ENCODE measurements at regions not wholly inside any gene's neighbourhood (a gene's known extent, or its start where the extent isn't known, plus 50 kb on each side); places are given as distances from the start of the nearest gene placed in this dataset.
"Not testable (repeated sequence)": the region's sequence is repeated elsewhere in the genome, so short reads cannot be mapped to it uniquely, and the experiment has no call there.

DNA sequence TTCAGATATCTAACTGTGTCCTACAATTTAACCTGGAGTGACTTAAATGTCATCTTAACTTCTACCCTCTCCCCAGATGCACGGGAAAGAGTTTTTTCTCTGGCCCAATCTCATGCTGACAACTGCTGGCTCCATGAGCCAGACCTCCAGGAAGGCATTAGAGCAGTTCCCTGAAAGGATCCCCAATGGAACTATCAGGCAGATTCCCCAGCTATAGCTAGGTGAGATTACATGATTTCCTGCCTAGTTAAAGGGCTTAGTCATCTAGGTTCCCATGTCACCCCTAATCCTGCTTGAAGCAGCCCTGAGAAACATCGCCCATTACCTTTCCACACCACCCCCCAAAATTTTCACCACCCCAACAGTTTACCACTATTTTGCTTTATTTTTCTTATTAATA, 373.5 kb upstream of the TRPC7 start:
- DNase-seq: no peak

DNA sequence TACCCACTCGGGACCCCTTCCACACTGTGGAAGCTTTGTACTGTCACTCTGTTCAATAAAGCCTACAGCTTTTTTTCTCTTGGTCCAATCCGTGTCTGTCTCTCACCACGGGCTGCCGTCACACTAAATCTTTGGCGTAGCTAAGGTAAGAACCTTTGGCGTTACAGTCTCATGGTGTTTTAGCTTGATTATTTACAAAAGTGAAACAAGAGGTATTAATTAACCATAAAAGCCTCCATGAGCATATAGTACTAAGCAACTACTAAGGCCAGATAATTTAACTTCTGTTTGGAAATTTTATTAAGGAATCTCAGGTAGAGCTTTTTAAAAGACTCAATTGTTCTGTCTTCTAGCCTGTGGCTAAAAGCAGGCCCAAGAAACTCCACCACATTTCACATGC, 370.7 kb upstream of the TRPC7 start:
- no peak for DNase-seq

DNA sequence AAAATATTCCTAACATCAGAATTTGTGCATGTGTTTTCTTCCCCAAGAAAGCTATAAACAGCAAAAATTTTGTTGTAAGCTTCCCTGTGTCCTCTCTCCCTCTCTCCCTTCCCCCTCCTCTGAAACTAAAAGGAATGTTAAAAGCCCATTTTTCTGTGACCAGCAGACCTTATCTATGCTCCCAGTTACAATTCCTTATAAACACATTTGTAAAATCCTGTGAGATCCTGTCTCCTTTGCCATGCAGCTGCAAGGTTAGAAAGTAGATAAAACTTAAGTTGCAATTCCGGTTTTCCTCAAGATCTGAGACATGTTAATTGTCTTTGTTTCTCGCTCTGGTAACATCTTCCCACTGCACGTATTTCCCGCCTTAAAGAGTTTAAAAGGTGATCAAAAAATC, 370.3 kb upstream of the TRPC7 start:
- not testable (repeated sequence) for DNase-seq

DNA sequence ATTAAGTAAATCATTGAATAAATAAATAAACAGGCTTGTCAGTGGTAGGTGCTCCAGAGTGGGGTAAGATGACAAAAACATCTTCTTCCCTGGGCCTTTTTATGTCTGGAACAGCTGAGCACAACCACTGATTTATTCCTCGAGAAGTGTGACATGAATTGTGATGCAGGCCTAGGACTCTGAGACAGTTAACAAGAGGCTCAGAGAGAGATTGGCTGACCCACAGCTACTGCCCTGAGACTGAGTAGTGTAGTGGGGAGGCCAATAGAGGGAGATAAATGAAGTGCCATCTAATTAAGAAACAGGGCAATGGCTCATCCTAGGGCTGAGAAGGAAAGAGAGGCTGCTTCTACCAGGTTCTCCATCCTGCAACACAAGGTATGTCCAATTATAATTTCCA, 369.3 kb upstream of the TRPC7 start:
- DNase-seq: no peak

DNA sequence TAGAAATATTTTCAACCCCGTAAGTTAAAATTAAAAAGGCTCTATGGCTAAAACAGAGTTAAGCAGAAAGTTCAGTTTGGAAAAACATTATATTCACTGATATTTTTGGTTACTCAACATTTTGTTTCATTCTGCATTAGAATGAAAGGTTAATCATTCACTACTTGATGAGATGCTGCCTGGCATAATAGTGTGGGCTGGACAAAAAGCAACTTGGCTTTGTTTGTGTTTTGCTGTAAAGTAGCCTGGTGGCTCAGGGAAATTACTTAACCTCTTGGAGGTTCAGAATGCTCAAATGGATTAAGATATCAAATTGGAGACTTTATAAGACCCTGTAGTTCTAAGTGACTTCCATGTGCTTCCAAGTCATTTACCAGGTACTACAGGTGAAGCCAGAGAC, 367.4 kb upstream of the TRPC7 start:
- no peak for DNase-seq

DNA sequence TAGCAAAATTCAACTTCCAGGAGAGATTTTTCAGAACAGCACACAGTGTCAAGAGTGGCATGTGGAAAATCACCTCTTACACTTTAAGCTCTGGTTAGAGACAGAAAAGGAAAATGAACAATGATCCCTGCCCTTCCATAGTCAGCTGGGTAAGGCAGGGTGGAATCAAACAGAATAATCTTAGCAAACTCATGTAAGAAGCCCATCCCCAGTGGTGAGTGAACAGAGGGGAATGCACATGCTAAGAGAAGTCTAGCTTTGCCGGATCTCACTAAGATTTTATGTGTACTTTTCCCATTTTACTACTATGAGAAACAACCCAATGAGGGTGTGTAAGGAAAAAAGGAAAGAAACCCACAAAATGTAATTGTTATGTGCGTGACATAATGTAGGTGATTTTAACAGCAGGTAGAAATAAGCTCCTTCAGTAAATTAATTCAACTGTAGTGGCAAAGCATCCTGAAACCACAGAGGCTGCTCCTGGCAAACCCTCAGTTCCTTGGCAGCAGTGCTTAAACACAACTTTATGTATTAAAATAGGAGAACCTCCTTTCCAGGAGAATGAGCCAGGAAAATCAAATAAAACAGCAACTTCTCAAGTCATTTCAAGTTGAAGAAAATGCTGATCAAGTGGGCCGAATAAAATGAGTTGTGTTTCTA, 366.0 kb upstream of the TRPC7 start:
- no peak for DNase-seq

DNA sequence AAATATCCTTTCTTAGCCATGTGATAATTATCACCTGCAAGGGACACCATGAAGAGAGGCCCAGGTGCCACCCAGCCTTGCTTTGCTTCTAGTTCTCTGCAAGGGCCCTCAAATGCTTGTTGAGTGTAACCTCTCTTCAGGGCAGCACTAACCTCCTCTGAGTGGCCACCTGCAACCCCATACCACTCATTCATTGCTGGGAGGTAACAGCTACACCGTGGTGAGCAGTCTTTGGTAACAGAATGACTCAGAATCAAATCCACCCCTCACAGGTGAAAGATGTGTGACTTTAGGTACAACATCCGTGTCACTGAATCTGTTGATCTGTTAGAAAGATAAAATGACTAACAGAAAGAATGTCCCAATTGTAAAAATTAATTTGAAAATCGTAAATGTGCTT, 365.1 kb upstream of the TRPC7 start:
- no peak for DNase-seq

DNA sequence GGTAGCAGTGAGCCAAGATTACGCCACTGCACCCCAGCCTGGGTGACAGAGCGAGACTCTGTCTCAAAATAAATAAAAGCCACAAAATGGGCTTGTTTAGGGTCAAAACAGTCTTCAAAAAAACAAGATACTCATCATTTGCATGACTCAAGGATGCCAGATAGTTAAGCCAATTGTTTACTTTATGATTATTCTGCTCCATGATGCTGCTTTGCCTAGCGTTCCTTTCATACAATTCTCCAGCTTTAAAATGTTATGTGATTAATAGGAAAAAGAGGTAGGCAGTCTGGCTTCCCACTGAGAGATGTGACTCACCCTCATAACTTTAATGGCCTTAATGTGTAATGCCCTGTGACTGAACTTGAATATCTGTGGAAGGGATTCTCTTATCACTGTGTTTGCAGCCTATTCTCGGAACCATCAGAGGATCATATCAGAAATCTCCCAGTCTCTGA, 364.6 kb upstream of the TRPC7 start:
- DNase-seq: no peak

DNA sequence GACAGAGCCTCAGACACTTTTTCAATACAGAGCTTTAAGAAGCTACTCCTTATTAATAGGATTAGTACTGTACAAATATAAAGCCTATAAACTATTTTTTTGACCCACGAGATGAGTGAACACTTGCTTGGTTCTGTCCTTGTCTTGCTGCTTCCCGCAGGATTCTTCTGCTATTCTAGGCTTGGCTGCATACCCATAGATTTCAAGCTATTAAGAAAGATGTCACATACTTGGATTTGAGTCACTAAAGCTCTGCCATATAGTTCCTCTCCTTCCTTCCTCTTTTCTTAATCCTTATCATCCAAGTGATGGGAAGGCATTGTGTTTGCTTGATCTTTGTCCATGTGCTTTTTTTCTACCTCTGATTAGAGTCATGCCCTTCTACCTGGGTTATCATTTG, 361.2 kb upstream of the TRPC7 start:
- no peak for DNase-seq

DNA sequence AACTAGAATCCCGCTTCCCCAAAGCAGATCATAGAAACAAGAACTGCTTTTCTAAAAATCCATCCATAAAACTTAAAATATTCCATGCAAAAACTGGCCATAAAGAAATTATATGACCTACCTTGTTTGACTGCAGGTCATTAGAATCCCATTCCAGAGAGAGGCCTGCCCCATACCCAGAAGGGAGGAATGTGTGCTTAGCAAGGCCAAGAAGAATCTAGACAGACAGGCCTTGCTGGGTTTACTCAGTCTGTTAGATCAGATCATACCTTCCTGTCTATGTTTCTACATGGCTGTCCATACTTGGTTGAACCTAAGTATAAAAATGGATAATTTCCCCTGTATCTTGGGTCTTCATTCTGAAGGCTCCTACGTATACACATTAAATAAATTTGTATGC, 358.8 kb upstream of the TRPC7 start:
- DNase-seq: no peak

DNA sequence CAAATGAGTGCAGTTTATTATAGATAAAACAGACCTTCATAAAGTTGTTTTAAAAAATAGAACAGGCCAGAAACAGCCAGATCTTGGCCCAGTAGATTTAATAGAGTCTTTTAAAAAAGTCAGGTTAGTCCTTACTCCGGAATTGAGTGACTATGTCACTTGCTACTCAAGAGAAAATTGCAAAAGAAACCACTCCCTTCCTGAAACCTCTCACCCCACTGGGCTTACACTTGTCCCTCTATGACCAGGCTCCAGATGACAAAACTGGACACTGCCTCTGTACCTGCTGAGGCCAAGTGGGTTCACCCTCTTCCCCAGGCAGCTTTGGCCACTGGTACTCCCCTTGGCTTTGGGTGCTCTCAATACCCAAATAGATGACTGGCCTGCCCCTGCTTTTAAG, 357.2 kb upstream of the TRPC7 start:
- no peak for DNase-seq

DNA sequence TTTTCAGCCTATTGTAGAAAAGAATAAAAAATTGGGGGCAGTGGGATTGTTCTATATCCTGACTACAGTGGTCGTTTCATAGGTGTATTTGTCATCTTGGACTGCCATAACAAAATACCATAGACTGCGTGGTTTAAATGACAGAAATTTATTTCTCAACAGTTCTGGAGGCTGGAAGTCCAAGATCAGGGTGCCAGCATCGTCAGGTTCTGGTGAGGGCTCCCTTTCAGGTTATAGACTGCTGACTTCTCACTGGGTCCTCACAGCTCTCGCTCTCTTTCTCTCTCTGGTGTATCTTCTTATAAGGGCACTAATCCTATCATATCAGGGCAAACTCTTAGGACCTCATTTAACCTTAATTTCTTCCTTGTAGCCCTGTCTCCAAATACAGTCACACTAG, 356.7 kb upstream of the TRPC7 start:
- DNase-seq: no peak

DNA sequence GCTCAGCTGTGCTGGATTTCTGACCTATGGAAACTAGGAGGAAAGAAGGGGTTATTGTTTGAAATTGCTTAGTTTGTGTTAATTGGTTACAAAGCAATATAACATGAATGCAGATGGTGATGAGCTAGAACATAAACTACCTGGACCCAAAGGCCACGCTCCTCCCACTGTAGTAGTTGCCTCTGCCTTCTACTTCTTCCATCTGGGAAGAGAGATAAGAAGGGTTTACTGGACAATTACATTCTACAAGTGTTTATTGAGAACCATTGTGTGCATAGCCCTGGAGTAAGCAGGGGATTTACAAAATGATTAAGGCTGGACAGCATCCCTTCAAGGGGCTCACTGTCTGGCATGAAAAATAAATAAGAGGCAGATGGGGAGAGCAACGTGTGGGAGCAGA, 355.3 kb upstream of the TRPC7 start:
- DNase-seq: no peak

DNA sequence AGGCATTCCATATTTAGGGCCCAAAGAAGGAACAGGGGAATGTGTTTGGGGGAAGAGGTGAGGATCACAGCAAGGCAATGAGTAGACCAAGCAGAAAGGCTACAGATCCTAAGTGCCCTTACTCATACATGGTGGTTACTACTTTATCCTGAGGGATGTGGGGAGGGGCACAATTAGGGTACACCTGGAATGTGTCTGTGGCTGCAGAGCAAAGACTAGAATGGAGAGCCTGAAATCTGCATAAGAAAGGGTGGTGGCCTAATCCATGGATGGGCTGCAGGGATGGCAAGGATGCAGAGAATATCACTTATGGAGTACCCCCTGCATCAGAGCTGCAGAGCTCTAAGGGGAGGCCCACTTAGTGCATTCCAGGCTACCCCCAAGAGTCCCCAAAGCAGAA, 352.6 kb upstream of the TRPC7 start:
- DNase-seq: no peak

DNA sequence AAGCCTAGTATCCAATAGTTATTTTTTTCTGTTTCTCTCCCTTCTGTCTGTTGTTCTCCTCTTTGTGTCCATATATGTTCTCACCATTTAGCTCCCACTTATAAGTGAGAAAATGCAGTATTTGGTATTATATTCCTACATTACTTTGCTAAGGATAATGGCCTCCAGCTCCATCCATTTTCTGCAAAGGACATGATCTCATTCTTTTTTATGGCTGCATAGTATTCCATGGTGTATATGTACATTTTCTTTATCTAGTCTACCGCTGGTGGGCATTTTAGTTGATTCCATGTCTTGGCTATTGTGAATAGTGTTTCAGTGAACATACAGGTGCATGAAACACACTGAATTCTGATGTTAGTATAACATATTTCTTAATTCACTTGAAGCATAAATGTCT, 348.9 kb upstream of the TRPC7 start:
- DNase-seq: no peak

DNA sequence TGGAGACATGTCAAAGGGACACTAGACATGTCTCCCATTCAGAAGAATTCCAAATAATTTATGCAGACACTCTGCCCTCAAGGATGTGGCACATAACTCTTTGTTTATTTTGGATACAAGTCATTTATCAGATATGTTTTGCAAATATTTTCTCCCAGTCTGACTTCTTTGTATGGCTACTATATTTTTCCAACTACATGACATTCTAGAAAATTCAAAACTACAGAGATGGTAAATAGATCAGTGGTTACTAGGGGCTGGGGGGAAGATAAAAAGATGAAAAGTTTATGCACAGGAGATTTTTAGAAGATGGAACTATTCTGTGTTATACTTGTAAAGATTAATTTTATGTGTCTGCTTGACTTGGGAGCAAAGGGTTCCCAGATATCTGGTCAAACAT, 347.3 kb upstream of the TRPC7 start:
- no peak for DNase-seq

DNA sequence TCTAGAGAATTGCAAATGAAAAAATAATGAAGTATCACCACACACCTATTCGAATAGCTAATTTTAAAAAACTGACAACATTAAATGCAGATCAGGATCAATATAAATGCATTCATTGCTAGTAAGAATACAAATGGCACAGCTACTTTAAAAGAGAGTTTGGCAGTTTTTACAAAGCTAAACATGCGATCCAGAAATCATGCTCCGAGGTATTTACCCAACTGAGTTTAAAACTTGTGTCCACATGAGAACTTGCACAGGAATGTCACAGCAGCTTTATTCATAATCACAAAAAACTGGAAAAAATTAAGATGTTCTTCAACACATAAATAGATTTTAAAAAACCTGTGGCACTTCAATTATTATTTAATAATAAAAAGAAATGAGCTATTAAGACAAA, 345.5 kb upstream of the TRPC7 start:
- no peak for DNase-seq

DNA sequence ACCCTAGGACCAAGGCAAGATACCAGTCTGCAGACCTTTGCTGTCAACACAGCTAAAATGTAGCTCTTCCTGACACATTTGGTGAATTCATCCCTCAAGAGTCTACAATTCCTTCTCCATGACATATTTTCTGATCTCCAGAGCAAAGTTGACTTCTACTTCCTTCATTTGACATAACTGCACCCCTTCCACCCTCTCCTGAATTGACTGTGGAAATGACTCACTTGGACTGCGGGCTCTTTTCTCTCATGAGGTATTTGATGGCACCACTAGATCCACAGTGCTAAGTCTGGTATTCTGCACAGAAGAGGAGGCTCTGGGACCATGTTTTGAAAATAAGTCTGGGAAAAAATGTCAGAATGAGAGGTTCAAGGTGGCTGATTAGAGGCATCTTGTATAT, 338.4 kb upstream of the TRPC7 start:
- DNase-seq: no peak

DNA sequence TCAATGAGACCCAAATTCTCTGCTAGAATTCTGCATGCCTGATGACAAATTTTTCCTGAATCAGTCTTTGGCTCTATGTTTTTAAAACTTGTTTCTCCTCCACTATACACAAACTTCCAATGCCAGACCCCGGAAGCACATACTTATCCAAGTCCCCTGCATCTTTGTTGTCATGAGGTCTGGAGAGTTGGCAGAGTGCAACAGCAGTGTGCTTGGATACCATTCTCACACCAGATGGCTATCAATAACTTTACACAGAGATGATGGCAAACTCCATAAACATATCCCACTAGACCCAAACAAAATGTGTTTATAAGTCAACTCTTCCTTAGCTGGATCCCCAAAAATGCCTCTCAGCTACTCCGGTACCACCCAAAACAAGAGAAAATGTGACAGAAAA, 337.7 kb upstream of the TRPC7 start:
- DNase-seq: no peak

DNA sequence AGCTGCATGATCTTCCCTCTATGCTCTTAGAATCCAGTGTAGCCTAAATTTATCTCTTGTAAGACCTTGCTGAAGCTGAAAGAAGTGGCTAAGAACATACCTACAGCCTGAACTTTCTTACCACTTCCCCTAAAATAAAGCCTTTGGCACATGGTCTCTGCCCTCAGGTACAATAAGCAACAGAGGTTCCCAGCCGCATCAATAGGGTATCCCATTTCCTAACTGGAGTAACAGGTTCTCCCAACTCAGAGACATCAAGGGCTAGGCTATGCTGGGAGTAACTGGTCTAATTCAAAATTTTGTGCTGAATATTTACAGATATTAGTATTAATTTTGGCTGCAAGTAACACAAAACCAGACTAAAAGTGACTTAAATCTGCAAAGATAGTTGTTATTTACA, 335.8 kb upstream of the TRPC7 start:
- no peak for DNase-seq

DNA sequence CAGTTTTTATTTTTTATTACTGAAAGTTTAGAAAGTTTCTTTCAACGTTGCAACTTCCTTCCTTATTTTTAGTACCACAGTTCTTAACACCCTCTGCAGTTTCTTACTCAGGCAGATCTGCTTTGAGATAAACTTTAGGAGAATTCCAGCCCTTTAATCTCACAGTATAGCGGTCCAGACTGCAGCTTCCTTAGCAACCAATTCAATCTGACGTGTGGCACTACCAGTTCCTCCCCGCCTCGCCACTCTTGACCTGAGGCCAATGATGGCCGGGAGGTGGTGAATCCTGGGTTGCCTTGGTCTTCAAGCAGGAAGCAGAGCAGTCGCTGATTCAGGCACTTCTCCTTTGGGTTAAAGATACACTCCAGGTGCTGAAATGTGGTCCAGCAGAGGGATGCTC, 334.3 kb upstream of the TRPC7 start:
- no peak for DNase-seq

DNA sequence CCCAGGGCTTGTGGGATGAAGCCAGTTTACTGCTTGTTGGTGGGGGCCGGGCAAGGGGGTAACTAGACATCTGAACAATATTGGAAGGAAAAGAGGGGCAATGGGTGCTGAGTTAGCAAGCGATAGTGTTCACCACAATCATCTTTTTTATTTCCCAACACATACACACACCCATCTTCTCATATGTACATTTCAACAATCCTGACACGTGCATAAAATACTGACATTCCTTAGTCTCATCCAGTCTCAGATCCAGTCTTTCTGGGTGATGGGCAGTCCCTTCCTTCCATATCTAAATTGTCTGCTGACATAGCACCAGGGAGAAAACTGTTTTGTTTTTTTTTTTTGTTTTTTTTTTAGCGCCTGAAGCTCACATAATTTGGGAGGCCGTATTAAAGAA, 333.6 kb upstream of the TRPC7 start:
- no peak for DNase-seq

DNA sequence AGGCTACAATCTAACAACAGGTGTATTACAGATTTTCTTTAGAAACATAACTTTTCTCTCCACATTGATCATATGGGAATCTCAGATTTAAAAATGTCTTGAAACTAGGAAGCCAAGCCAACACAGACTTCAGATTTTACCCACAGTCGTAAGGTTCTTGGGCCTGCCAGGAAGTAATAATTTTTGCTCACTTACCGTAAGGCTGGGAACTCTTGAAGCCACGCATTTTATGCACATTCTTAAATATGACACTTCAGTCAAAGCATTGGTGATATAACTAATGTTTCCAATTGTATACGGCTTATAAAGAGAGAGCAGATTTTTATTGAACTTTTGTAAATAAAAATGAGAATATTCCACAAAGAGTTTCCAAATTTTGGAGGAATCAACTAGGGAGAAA, 328.9 kb upstream of the TRPC7 start:
- DNase-seq: no peak

DNA sequence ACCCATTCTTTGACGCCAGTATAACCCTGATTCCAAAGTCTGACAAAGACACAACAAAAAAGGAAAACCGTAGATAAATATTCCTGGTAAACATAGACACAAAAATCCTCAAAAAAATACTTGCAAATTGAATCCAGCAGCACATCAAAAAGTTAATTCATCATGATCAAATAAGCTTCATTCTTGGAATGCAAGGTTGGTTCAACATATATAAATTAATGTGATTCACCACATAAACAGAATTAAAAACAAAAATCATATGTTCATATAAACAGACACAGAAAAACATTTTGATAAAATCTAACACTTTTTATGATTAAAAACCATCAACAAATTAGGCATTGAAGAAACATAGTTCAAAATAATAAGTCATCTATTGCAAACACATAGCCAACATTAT, 324.2 kb upstream of the TRPC7 start:
- DNase-seq: no peak

DNA sequence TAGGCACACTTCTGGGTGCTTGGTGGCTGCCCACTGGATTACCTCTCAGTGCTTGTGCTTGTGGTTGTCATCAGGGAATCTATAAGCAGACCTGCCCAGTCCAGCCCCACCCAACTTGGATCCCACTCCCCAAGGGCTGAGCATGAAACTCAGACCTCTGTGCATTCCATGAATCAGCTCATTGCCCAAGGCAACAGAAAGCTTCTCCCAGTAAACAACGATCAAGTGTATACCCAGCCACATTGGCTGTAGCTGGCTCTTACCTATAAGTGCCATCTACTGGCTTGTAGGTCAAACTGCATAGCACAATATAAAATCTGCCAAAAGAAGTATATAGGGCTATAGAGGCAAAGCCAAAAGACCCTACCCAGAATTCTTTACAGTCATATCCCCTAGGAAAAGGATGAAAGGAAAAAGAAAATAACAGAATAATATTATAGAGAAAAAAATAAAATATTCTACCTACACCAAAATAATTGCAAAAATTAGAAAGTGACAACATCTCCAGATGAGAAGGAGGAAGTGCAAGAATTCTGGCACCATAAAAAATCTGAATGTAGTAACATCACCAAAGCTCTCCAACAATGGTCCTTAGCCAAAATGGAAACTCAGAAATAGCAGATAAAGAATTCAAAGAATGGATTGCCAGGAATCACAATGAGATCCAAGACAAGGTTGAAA, 321.0 kb upstream of the TRPC7 start:
- DNase-seq: no peak

Data from NCI-H748 treated with DMSO at 0.1 percent for 48 hours (cell line).